ENCODE measurements at regions not wholly inside any gene's neighbourhood (a gene's known extent, or its start where the extent isn't known, plus 50 kb on each side); places are given as distances from the start of the nearest gene placed in this dataset.

- TF ChIP-seq EZH2 (IDR thresholded peaks at IDR 0.05) (no peak), POLR2AphosphoS5 (IDR thresholded peaks at IDR 0.05; ENCODE audit: borderline replicate concordance, low read depth, low read length) (no peak), FOXP2 (optimal IDR thresholded peaks at IDR 0.05; ENCODE audit: control extremely low read depth, extremely low read length, insufficient read depth) (no peak)
Observed at GRCh38 chr2:71895320-71896161, 252.1 kb downstream of the CYP26B1 start.
